ENCODE measurements at regions not wholly inside any gene's neighbourhood (a gene's known extent, or its start where the extent isn't known, plus 50 kb on each side); places are given as distances from the start of the nearest gene placed in this dataset.

- intact Hi-C loops (cut with micrococcal nuclease): no loop called here
- H3K4me1 Mint-ChIP-seq: no peaks in the 10 kb centered on the region
- TF ChIP-seq CTCF (IDR thresholded peaks at IDR 0.05): no peak
- ATAC-seq: no peak
- H3K36me3 Mint-ChIP-seq: no peaks in the 10 kb centered on the region
- H3K27me3 Mint-ChIP-seq (ENCODE audit: low read depth in 2 of 2): no peaks in the 10 kb centered on the region
- H3K4me3 Mint-ChIP-seq: no peak overlapping the region
- H3K9me3 Mint-ChIP-seq: peaks cover 11 to 18% of the 10 kb centered on the region in 2 donors
- Histone ChIP-seq H3K27me3 (ENCODE audit: control insufficient read depth, insufficient read depth, low read length) (no peaks in the 10 kb centered on the region), H3K27ac (ENCODE audit: low read length) (no peak overlapping the region), H3K36me3 (ENCODE audit: control insufficient read depth, insufficient read depth, low read length) (no peaks in the 10 kb centered on the region), H3K9me3 (ENCODE audit: control insufficient read depth, insufficient read depth, low read length) (peaks cover 2% of the 10 kb centered on the region), H3K4me1 (ENCODE audit: control insufficient read depth, insufficient read depth, low read length) (no peaks in the 10 kb centered on the region), H3K4me3 (ENCODE audit: low read length) (no peak overlapping the region)
- no peak overlapping the region for H3K27ac Mint-ChIP-seq
- no CpG with 5 or more reads among the region's 2 CpGs for WGBS (ENCODE audit: insufficient coverage)
- no peak for DNase-seq
Measured at GRCh38 chr4:187467224-187467623, 528.3 kb upstream of the ZFP42 start.

- TF ChIP-seq CTCF (IDR thresholded peaks at IDR 0.05): no peak
- no peak overlapping the region for H3K4me3 ChIP-seq (ENCODE audit: low read length)
- Mint-ChIP-seq H3K4me1 (no peaks in the 10 kb centered on the region), H3K9me3 (peaks cover 17% of the 10 kb centered on the region in 2 donors), H3K27ac (no peak overlapping the region), H3K36me3 (no peaks in the 10 kb centered on the region), H3K4me3 (no peak overlapping the region), H3K27me3 (ENCODE audit: low read depth in 2 of 2) (no peaks in the 10 kb centered on the region)
- DNase-seq (no peak), ATAC-seq (no peak)
- WGBS (ENCODE audit: insufficient coverage): no CpG with 5 or more reads among the region's 2 CpGs
- peaks cover 2% of the 10 kb centered on the region for H3K9me3 ChIP-seq (ENCODE audit: control insufficient read depth, insufficient read depth, low read length)
- no peaks in the 10 kb centered on the region for H3K27me3 ChIP-seq (ENCODE audit: control insufficient read depth, insufficient read depth, low read length)
- H3K27ac ChIP-seq (ENCODE audit: low read length): no peak overlapping the region
- no peaks in the 10 kb centered on the region for H3K4me1 ChIP-seq (ENCODE audit: control insufficient read depth, insufficient read depth, low read length)
- intact Hi-C loops (cut with micrococcal nuclease): no loop called here
- no peaks in the 10 kb centered on the region for H3K36me3 ChIP-seq (ENCODE audit: control insufficient read depth, insufficient read depth, low read length)
Measured at GRCh38 chr4:187469627-187470026, 525.9 kb upstream of the ZFP42 start.

GRCh38 chr4:187470061-187470460, 525.5 kb upstream of the ZFP42 start:
- no peaks in the 10 kb centered on the region for H3K36me3 ChIP-seq (ENCODE audit: control insufficient read depth, insufficient read depth, low read length)
- H3K4me1 ChIP-seq (ENCODE audit: control insufficient read depth, insufficient read depth, low read length): no peaks in the 10 kb centered on the region
- H3K4me3 Mint-ChIP-seq: no peak overlapping the region
- H3K27ac Mint-ChIP-seq: no peak overlapping the region
- H3K27me3 ChIP-seq (ENCODE audit: control insufficient read depth, insufficient read depth, low read length): no peaks in the 10 kb centered on the region
- H3K4me1 Mint-ChIP-seq: no peaks in the 10 kb centered on the region
- no peaks in the 10 kb centered on the region for H3K36me3 Mint-ChIP-seq
- no peak for ATAC-seq
- H3K27me3 Mint-ChIP-seq (ENCODE audit: low read depth in 2 of 2): no peaks in the 10 kb centered on the region
- peaks cover 20% of the 10 kb centered on the region in 2 donors for H3K9me3 Mint-ChIP-seq
- WGBS (ENCODE audit: insufficient coverage): 96% methylated on average over 3 of the region's 3 CpGs
- no peak overlapping the region for H3K27ac ChIP-seq (ENCODE audit: low read length)
- H3K9me3 ChIP-seq (ENCODE audit: control insufficient read depth, insufficient read depth, low read length): peaks cover 2% of the 10 kb centered on the region
- no peak for TF ChIP-seq CTCF (IDR thresholded peaks at IDR 0.05)
- no peak for DNase-seq
- H3K4me3 ChIP-seq (ENCODE audit: low read length): no peak overlapping the region
- intact Hi-C loops (cut with micrococcal nuclease): no loop called here

- TF ChIP-seq CTCF (IDR thresholded peaks at IDR 0.05): no peak
- no peaks in the 10 kb centered on the region for H3K4me1 Mint-ChIP-seq
- no peaks in the 10 kb centered on the region for H3K36me3 Mint-ChIP-seq
- Histone ChIP-seq H3K4me1 (ENCODE audit: control insufficient read depth, insufficient read depth, low read length) (no peaks in the 10 kb centered on the region), H3K27ac (ENCODE audit: low read length) (no peak overlapping the region), H3K27me3 (ENCODE audit: control insufficient read depth, insufficient read depth, low read length) (no peaks in the 10 kb centered on the region), H3K4me3 (ENCODE audit: low read length) (no peak overlapping the region), H3K9me3 (ENCODE audit: control insufficient read depth, insufficient read depth, low read length) (no peaks in the 10 kb centered on the region), H3K36me3 (ENCODE audit: control insufficient read depth, insufficient read depth, low read length) (no peaks in the 10 kb centered on the region)
- intact Hi-C loops (cut with micrococcal nuclease): no loop called here
- H3K27ac Mint-ChIP-seq: no peak overlapping the region
- no peak for DNase-seq
- no peak for ATAC-seq
- no peaks in the 10 kb centered on the region for H3K27me3 Mint-ChIP-seq (ENCODE audit: low read depth in 2 of 2)
- WGBS (ENCODE audit: insufficient coverage): 83% methylated on average over 9 of the region's 9 CpGs
- peaks cover 17 to 24% of the 10 kb centered on the region in 2 donors for H3K9me3 Mint-ChIP-seq
- H3K4me3 Mint-ChIP-seq: no peak overlapping the region
Measured at GRCh38 chr4:187474238-187474637, 521.3 kb upstream of the ZFP42 start.
